ENCODE measurements at regions not wholly inside any gene's neighbourhood (a gene's known extent, or its start where the extent isn't known, plus 50 kb on each side); places are given as distances from the start of the nearest gene placed in this dataset.

DNA sequence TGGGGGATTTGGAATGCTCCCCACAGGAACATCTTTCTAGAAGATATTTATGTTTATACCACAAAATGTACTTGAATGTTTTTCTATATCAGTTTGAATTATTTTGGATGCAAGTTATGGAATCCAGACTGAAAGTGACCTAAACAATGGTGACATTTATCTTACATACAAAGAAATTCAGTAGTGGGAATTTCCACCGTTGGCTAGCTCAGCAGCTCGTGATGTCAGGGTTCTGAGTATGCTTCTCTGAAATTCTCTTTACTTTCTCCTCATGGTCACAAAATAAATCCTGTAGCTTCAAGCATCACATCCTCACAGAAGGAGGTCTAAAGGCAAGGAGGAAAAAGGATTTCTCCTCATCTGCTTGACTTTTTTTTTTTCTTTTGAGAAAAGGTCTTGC, 105.3 kb downstream of the AKAIN1 start:
- no peak for DNase-seq (ENCODE audit: low read depth, low spot score)
- no peak overlapping the region for H3K4me3 ChIP-seq (ENCODE audit: low read length)

- no peak overlapping the region for H3K4me3 ChIP-seq (ENCODE audit: low read length)
- no peak for DNase-seq (ENCODE audit: low read depth, low spot score)
Measured at GRCh38 chr18:5075297-5075696, 121.8 kb downstream of the AKAIN1 start.

DNA sequence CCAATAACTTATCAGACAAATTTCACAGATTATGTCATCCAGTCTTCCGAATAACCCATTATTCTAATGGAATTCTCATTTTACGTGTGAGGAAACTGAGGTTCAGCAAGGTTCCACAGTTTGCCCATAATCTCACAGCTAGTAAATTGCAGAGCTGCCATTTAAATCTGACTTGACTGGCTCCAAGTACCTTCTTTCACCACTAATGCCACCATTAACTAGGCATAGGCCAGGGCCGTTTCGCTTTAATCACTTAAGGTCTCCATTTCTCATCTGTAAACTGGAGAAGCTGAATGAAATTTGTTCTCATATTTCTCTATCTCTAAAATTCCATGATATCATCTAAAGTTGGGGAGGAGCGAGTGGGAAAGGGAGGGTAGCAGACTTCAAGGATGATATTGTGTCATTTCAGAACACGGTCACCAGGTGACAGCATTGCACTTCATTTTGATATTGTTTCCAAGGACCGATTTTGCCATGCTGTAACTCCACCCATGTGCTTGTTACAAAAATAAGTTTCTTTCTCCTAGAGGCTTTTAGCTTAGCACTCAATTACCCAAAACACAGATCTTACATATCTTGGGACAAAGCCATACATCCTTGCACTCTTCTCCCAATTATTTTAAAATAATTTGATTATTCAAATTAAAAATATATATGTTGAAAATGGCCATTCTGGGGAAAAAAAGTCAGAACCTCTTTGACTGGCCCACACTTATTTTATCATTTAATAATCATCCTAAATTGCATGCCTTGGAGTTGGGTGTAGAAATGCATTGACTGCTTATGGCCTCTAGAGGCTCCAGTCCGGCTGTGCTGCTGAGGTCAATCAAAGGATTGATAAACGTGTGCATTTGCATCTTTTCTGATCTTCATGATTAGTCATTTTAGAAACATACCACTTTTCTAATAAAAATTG, 123.8 kb downstream of the AKAIN1 start:
- peak; percentile 48 for DNase-seq (ENCODE audit: low read depth, low spot score)
- no peak overlapping the region for H3K4me3 ChIP-seq (ENCODE audit: low read length)

DNA sequence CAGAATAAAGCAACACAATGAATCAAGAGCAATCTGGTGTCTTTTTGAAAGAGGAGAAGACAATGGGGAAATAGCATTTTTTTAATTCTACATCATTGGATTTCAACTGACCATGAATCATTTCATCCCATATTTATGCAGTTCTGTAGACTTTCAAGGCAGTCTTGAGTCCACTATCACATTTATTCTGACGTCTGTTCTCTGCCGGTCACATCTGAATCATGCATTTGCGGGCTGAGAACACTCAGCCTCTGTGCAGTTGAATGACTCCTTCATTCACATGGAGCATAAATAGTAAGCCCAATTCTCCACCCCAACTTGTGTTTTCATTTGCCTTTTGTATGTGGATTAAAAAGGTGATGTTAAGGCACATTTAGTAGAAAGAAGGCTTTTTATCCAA, 128.2 kb downstream of the AKAIN1 start:
- no peak for DNase-seq (ENCODE audit: low read depth, low spot score)

DNA sequence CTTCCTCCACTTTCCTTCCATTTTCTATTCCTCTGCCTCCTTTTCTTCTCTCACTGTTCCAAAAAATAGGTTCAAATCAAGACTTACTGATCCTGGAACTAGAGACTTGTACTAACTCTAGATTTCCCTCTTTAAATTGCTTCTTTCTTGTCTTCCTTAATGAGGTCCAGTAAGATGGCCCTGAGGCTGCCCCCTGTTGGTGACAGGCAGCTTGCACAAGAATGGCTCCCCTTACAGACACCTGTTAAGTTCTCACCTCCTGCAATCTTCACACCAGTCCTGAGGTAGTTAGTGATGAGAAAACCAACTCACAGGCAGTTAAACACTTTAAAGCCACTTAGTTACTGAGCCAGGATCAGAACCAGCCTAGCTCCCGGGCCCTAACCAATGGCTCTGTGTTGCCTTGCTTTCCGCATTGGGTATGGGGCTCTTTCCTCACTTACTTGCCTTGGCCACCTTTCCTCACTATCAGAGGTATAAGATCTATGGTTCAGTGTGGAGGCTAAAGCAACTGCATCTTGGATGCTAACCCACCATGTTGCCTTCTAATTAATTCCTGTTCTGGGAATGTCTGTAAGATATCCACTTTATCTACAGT, 130.6 kb downstream of the AKAIN1 start:
- H3K4me3 ChIP-seq (ENCODE audit: low read length) = no peak overlapping the region
- peak; percentile 25 for DNase-seq (ENCODE audit: low read depth, low spot score)

More for the DNA sequence above, 128.2 kb downstream of the AKAIN1 start:
- no peak overlapping the region for H3K4me3 ChIP-seq (ENCODE audit: low read length)

GRCh38 chr18:5065615-5066014, 131.4 kb downstream of the AKAIN1 start:
- no peak overlapping the region for H3K4me3 ChIP-seq (ENCODE audit: low read length)
- DNase-seq (ENCODE audit: low read depth, low spot score) = no peak

- H3K4me3 ChIP-seq (ENCODE audit: low read length) = no peak overlapping the region
- no peak for DNase-seq (ENCODE audit: low read depth, low spot score)
Measured at GRCh38 chr18:5064841-5065370, 132.2 kb downstream of the AKAIN1 start.

- H3K4me3 ChIP-seq (ENCODE audit: low read length) = no peak overlapping the region
- no peak for DNase-seq (ENCODE audit: low read depth, low spot score)
Measured at GRCh38 chr18:5061785-5062184, 135.3 kb downstream of the AKAIN1 start.

DNA sequence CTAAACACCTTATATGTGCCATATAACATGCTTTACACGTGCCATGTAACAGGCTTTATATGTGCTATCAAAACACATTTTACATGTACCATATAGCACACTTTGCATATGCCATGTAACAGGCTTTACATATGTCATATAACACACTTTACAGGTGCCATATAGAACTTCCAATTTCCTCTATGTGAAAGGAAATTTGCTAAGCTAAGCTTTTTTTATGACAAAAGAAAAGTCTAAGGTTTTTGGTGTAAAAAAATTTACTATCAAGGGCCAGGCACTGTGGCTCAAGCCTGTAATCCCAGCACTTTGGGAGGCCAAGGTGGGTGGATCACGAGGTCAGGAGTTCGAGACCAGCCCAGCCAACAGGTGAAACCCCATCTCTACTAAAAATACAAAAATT, 136.5 kb downstream of the AKAIN1 start:
- no peak for DNase-seq (ENCODE audit: low read depth, low spot score)
- H3K4me3 ChIP-seq (ENCODE audit: low read length) = no peak overlapping the region

DNA sequence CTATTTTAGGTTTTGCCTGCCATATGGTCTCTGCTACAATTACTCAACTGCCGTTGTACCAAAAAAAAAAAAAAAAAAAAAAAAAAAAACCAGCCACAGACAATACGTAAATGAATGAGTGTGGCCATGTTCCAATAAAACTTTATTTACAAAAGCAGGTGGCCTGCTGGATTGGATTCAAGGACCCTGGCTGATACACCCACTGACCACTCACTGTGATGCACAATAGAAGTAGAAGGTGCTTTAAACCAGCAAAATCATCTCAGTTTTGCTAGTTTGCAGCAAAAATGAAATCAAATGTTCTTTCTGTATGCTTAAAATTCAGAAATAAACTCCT, 137.4 kb downstream of the AKAIN1 start:
- no peak for DNase-seq (ENCODE audit: low read depth, low spot score)
- H3K4me3 ChIP-seq (ENCODE audit: low read length) = no peak overlapping the region

- peak; percentile 42 for DNase-seq (ENCODE audit: low read depth, low spot score)
- H3K4me3 ChIP-seq (ENCODE audit: low read length) = no peak overlapping the region
Measured at GRCh38 chr18:5058768-5059695, 138.0 kb downstream of the AKAIN1 start.

GRCh38 chr18:5057386-5058348, 139.4 kb downstream of the AKAIN1 start:
- no peak overlapping the region for H3K4me3 ChIP-seq (ENCODE audit: low read length)
- peak; percentile 57 for DNase-seq (ENCODE audit: low read depth, low spot score)

DNA sequence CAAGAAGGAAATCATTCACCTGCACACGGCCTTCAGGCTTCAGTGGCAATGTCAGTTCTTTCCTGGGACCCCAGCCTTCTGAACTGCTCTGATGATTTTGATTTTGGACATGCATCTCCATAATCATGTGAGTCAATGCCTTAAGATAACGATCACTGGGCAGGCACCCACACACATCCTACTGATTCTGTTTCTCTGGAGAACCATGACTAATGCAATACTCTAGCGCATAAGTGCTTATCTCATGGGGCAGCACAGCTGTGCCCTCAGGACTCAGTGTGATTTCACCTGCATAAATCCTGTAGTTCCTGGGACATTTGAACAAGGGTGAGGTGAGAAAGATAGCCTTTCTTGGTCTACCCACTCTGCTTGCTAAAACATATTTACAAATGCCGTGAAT, 144.6 kb downstream of the AKAIN1 start:
- no peak overlapping the region for H3K4me3 ChIP-seq (ENCODE audit: low read length)
- no peak for DNase-seq (ENCODE audit: low read depth, low spot score)

DNA sequence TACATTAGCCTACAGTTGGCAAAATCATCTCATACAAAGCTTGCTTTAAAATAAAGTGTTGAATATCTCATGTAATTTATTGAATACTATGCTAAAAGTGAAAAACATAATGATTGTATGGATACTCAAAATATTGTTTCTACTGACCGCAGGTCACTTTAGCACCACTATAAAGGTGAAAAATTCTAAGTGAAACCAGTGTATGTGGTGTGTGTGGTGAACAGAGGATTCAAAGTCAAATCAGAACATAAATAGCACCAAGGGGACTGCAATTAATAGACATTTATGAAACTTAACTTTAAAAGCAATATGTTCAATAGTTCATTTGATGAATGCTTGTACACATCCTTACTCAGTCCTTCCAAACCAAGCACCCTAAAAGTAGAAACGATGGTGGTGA, 145.8 kb downstream of the AKAIN1 start:
- DNase-seq (ENCODE audit: low read depth, low spot score) = no peak
- no peak overlapping the region for H3K4me3 ChIP-seq (ENCODE audit: low read length)

GRCh38 chr18:5049124-5049523, 147.9 kb downstream of the AKAIN1 start:
- no peak for DNase-seq (ENCODE audit: low read depth, low spot score)
- H3K4me3 ChIP-seq (ENCODE audit: low read length) = no peak overlapping the region

- no peak for DNase-seq (ENCODE audit: low read depth, low spot score)
- H3K4me3 ChIP-seq (ENCODE audit: low read length) = no peak overlapping the region
Measured at GRCh38 chr18:5040476-5040875, 156.6 kb downstream of the AKAIN1 start.

GRCh38 chr18:5036523-5036922, 160.5 kb downstream of the AKAIN1 start:
- no peak overlapping the region for H3K4me3 ChIP-seq (ENCODE audit: low read length)
- no peak for DNase-seq (ENCODE audit: low read depth, low spot score)

DNA sequence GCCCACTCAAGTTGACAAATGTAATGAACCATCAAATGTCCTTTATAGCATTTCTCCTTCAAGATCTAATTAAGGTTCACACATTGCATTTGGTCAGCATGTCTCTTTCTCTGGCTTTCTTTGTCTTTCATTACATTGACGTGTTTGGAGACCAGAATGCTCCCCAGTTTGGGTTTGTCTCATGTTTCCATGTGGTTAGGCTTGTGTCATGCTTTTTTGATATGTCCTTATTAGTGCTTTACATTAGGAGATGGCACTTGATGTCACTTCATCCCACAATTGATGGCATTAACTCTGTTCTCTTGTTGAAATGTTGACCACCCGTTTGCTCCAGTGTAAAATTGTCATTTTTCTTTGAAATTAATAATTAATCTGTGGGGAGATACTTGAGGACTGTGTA, 165.8 kb downstream of the AKAIN1 start:
- DNase-seq (ENCODE audit: low read depth, low spot score) = no peak
- H3K4me3 ChIP-seq (ENCODE audit: low read length) = no peak overlapping the region
